HG03095 (cell line): ENCODE measurements at regions not wholly inside any gene's neighbourhood (a gene's known extent, or its start where the extent isn't known, plus 50 kb on each side); places are given as distances from the start of the nearest gene placed in this dataset.
"Not testable (repeated sequence)": the region's sequence is repeated elsewhere in the genome, so short reads cannot be mapped to it uniquely, and the experiment has no call there.

Experiments used
- ATAC-seq: cut with Tn5 transposase; IDR thresholded peaks from one replicate; pipeline ENCODE4 v1.9.1; 2021; ENCODE audit warnings: moderate library complexity; ENCODE audit not compliant: unreplicated experiment

- ATAC-seq, result no peak
Measured at GRCh38 chr4:60581919-60582536, 618.1 kb upstream of the ADGRL3 start.

DNA sequence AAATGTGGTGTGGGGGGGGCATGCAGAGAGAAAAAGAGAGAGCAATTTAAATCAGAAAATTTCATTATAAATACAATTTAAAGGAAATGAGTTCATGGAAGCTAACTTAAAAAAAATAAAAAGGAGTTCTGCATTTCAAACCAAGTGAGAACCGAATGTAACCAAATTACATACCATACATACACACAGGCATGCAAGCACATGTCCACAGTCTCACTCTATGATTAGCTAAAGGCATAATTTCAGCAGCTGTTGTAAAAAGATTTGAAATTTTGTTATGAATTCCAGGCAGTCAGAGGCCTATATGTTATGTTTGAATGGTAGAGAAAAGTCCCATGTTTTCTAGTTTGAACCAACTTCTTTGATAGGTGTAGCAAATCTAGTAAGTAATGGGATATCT is 611.6 kb upstream of the ADGRL3 start:
- ATAC-seq, result no peak

DNA sequence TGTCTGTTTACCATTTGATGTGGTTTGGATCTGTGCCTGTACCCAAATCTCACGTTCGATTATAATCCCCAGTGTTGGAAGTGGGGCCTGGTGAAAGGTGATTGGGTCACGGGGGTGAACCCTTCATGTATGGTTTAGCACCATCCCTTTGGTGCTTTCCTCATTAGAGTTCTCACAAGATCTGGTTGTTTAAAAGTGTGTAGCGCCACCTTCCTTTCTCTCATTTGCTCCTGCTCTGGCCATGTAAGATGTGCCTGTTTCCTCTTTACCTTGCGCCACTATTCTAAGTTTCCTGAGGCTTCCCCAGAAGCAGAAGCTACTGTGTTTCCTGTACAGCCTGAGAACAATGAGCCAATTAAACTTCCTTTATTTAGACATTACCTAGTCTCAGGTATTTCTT is 610.7 kb upstream of the ADGRL3 start:
- ATAC-seq, result no peak

GRCh38 chr4:60590116-60590515 is 610.0 kb upstream of the ADGRL3 start:
- no peak for ATAC-seq

- ATAC-seq, result no peak
Measured at GRCh38 chr4:60605646-60606354, 594.3 kb upstream of the ADGRL3 start.

DNA sequence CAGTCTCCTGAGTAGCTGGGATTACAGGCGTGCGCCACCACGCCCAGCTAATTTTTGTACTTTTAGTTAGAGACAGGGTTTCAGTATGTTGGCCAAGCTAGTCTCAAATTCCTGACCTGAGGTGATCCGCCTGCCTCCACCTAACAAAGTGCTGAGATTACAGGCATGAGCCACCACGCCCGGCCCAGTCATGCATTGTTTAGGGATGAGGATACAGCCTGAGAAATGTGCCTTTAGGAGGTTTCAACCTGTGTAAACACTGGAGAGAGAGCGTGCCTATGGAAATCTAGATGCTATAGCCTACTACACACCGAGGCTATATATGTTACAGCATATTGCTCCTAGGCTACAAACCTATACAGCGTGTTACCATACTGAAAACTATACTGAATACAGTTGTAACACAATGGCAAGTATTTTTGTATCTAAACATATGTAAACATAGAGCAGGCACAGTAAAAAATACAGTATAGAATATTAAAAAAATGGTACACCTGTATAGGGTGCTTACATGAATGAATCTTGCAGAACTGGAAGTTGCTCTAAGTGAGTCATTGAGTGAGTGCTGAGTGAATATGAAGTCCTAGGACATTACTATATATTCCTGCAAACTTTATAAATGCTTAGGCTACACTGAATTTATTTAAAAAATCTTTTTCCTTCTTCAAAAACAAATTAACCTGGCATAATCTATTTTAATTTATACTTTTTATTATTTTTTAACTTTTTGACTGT is 588.2 kb upstream of the ADGRL3 start:
- no peak for ATAC-seq

- no peak for ATAC-seq
Measured at GRCh38 chr4:60617731-60618130, 582.4 kb upstream of the ADGRL3 start.

DNA sequence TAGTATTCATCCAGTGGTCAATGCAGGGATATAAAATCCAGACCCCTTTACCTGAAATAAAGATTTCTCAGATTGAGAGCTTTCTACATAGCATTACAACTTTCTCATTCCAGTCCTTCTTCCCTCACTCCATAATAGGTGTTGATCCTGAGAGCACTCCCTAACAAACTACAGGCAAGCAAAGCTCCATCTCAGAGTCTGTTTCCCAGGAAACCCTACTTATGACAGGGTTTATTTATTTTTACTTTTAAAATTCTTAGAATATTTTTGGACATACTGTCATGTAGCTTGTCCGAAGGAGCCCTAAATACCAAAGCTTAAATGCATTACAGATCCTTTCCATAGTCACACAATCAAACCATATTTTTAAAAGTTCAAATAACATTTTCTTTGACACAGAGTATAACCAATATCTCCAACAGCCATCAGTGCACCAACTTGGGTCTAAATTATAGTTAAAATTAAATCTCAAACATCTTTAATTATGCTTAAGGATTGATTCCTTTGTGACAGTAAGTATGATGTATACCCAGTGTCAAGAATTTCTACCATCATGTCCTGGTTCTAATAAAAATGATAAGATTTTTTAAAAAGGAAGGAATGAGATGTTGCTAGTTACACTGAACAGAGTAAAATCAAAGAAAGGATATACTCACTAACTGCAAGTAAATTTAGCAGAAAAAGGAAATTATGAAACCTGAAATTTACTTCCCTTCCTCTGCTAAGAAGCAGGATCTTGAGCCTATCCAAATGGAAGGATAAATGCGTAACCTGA is 580.4 kb upstream of the ADGRL3 start:
- ATAC-seq, result no peak

GRCh38 chr4:60637976-60638375 is 562.1 kb upstream of the ADGRL3 start:
- ATAC-seq, result no peak

- no peak for ATAC-seq
Measured at GRCh38 chr4:60648774-60649173, 551.4 kb upstream of the ADGRL3 start.

DNA sequence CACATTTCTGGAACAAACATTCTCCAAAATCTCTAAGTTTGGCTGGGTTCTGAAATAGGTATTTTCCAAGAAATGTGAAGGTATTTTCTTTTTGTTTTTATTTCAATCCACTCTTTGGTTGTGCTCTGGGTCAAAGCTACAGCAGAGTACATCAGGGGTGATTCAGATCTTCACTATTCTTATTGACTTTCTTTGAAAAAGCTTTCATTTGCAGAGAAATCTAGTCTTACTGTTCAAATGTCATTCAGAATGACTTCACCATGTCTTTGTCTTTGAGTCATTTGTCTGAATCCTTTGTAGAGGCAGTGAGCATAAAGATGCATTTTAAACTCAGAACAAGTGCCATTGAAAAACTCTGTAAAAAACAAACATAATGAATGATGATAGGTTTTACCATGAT is 547.2 kb upstream of the ADGRL3 start:
- no peak for ATAC-seq

DNA sequence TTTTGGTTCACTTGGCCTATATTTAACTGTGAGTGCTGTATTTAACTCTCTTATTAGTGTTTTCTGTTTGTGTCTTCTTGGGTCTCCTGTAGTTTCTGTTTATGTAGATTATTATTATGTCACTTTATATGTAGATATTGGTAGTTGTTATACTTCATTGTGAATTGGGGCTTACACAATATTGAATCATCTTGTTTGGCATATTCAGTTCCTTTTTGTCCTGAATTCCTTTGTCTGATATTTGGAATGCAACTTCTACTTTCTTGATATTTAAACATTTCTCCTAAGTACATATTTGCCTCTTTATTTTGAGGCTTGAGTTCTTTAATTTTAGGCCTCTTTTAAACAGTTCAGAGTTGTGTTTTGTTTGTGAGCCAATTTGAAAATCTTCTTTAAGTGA is 544.8 kb upstream of the ADGRL3 start:
- ATAC-seq, result no peak

DNA sequence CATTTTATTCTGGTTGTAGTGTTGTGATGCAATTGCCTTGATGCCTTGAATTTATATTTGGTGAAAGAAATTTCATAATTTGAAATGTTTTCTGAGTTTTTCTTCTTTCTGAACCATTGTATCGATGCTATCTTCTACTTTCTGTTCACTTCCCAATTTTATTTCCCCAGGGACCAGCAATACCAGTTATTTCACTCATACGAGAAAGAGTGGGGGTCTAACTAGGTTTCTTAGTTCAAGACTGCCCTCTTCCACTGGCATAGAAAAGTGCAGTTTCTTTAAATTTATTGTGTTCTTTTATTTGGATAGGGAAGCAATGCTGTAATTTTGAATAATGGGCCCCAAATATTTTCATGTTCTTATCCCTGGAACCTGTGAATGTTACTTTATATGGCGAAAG is 544.0 kb upstream of the ADGRL3 start:
- ATAC-seq, result no peak

DNA sequence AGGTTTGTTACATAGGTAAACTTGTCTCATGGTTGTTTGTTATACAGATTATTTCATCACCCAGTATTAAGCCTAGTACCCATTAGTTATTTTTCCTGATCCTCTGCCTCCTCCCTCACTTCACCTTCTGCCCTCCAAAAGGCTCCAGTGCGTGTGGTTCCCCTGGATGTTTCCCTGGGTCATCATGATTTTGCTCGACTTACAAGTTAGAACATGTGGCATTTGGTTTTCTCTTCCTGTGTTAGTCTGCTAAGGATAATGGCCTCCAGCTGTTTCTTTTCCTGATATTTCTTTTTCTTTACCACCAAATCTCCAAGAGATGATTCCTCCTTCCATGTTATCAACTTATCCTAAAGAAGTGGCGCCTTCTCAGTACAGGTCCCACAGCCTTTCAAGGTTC is 543.1 kb upstream of the ADGRL3 start:
- ATAC-seq, result no peak

- no peak for ATAC-seq
Measured at GRCh38 chr4:60657807-60658206, 542.3 kb upstream of the ADGRL3 start.

DNA sequence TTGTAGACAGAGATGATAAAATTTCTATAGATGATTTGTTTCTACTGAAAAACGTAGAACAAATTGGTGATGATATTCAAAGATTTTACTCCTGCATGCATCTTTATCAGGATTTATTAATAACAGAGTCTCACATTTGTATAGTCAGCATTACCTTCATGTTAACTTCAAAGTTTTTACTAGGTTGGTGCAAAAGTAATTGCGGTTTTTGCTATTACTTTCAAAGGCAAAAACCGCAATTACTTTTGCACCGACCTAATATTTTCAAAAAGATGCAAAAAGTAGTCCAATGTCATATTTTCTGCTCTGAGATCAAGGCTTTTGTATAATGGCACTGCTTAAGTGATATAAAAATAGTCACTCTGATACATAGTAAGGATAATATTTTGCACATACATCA is 536.4 kb upstream of the ADGRL3 start:
- no peak for ATAC-seq

GRCh38 chr4:60682901-60683300 is 517.2 kb upstream of the ADGRL3 start:
- ATAC-seq, result no peak

- ATAC-seq, result no peak
Measured at GRCh38 chr4:60683357-60683756, 516.8 kb upstream of the ADGRL3 start.

DNA sequence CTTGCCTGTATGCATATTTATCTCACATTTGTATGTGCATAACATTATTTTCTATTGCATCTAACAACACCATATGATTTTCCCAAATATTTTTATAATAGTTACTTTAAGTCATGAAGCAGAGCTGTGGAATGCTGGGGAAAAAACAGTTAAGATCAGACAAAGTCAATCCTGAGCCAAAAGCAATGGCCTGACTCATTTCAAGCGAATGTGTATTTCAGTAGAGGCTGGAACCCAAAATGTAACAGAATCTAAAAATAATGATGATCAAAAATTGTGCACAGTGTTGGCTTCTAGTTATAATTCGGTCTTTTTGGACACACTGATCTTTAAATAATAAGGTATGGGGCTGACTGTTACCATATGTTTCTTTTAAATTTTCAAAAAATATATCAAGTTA is 516.2 kb upstream of the ADGRL3 start:
- no peak for ATAC-seq

GRCh38 chr4:60696062-60696461 is 504.1 kb upstream of the ADGRL3 start:
- not testable (repeated sequence) for ATAC-seq

GRCh38 chr4:60709061-60709460 is 491.1 kb upstream of the ADGRL3 start:
- no peak for ATAC-seq
